HL-60 (cell line): ENCODE measurements at regions not wholly inside any gene's neighbourhood (a gene's known extent, or its start where the extent isn't known, plus 50 kb on each side); places are given as distances from the start of the nearest gene placed in this dataset.

Experiments used
- CTCF ChIP-seq: IDR thresholded peaks from one replicate; pipeline ENCODE4 v1.5.1; 2011; ENCODE audit warnings: low read length, control low read depth, inconsistent platforms; ENCODE audit not compliant: insufficient read depth
- POLR2AphosphoS5 ChIP-seq: IDR thresholded peaks from 2 replicates; pipeline ENCODE4 v1.6.1; 2012; ENCODE audit warnings: low read depth

GRCh38 chr9:120156376-120156775 lies 423.6 kb downstream of the CDK5RAP2 start:
- TF ChIP-seq CTCF (no peak), POLR2AphosphoS5 (no peak)
